DMS153 (cell line): ENCODE measurements at regions not wholly inside any gene's neighbourhood (a gene's known extent, or its start where the extent isn't known, plus 50 kb on each side); places are given as distances from the start of the nearest gene placed in this dataset.
A peak's percentile ranks its signal among the peaks of the same experiment; 100 is the strongest.
"Not testable (repeated sequence)": the region's sequence is repeated elsewhere in the genome, so short reads cannot be mapped to it uniquely, and the experiment has no call there.

ENCODE experiments used
- DNase-seq: peaks from one replicate; lab custom pipeline; 2025; lab: John Stamatoyannopoulos, UW

- DNase-seq: no peak
Observed at GRCh38 chr4:175281894-175282293, 363.7 kb downstream of the ADAM29 start.

- peak; percentile 18 for DNase-seq
Observed at GRCh38 chr4:175282407-175282806, 364.2 kb downstream of the ADAM29 start.

GRCh38 chr4:175290401-175290800, 372.2 kb downstream of the ADAM29 start:
- DNase-seq: no peak

GRCh38 chr4:175297965-175298565, 379.9 kb downstream of the ADAM29 start:
- DNase-seq: no peak

GRCh38 chr4:175306436-175306835, 388.3 kb downstream of the ADAM29 start:
- DNase-seq: no peak

GRCh38 chr4:175307326-175307725, 389.2 kb downstream of the ADAM29 start:
- DNase-seq: no peak

- no peak for DNase-seq
Observed at GRCh38 chr4:175308236-175308635, 390.1 kb downstream of the ADAM29 start.

GRCh38 chr4:175309041-175309440, 390.9 kb downstream of the ADAM29 start:
- no peak for DNase-seq

- no peak for DNase-seq
Observed at GRCh38 chr4:175325230-175325629, 407.1 kb downstream of the ADAM29 start.

- no peak for DNase-seq
Observed at GRCh38 chr4:175326796-175327195, 408.6 kb downstream of the ADAM29 start.

GRCh38 chr4:175330236-175330635, 412.1 kb downstream of the ADAM29 start:
- DNase-seq: no peak

GRCh38 chr4:175330652-175331051, 412.5 kb downstream of the ADAM29 start:
- no peak for DNase-seq

- DNase-seq: no peak
Observed at GRCh38 chr4:175335331-175335730, 417.2 kb downstream of the ADAM29 start.

- DNase-seq: not testable (repeated sequence)
Observed at GRCh38 chr4:175336570-175336969, 418.4 kb downstream of the ADAM29 start.

GRCh38 chr4:175339100-175339707, 421.0 kb downstream of the ADAM29 start:
- no peak for DNase-seq

- DNase-seq: no peak
Observed at GRCh38 chr4:175341203-175341755, 423.1 kb downstream of the ADAM29 start.

- DNase-seq: no peak
Observed at GRCh38 chr4:175346376-175346775, 428.2 kb downstream of the ADAM29 start.

GRCh38 chr4:175350246-175350645, 432.1 kb downstream of the ADAM29 start:
- no peak for DNase-seq

GRCh38 chr4:175351473-175351872, 433.3 kb downstream of the ADAM29 start:
- DNase-seq: no peak

GRCh38 chr4:175369087-175369486, 443.0 kb downstream of the GPM6A start:
- no peak for DNase-seq

- DNase-seq: no peak
Observed at GRCh38 chr4:175371091-175371490, 441.0 kb downstream of the GPM6A start.

- DNase-seq: no peak
Observed at GRCh38 chr4:175373031-175373430, 439.0 kb downstream of the GPM6A start.

GRCh38 chr4:175374459-175374858, 437.6 kb downstream of the GPM6A start:
- no peak for DNase-seq
